EH (cell line): ENCODE measurements at regions not wholly inside any gene's neighbourhood (a gene's known extent, or its start where the extent isn't known, plus 50 kb on each side); places are given as distances from the start of the nearest gene placed in this dataset.

Experiments used
- DNase-seq: peaks from one replicate; pipeline ENCODE4 v3.0.0-alpha.2; 2015; ENCODE audit warnings: low read depth

DNA sequence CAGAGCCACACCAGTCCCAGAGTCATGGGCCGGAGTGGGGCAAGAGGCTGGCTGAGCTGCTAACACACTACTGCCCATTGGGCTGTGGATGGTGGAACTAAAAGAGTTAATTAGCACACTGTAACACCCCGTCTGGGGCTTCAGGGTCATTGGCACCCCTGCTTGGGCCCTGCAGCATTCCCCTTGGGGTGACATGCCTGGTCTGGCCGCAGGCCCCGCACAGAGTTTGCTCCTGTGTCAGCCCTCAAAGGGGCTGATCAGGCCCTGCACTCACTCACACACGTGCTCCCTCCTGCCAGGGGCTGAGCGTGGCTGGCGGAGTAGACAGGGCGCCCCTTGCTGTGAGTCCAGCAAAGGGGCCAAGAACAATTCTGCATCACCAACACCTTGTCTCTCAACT, 1499.6 kb upstream of the TMEM132C start:
- no peak for DNase-seq

DNA sequence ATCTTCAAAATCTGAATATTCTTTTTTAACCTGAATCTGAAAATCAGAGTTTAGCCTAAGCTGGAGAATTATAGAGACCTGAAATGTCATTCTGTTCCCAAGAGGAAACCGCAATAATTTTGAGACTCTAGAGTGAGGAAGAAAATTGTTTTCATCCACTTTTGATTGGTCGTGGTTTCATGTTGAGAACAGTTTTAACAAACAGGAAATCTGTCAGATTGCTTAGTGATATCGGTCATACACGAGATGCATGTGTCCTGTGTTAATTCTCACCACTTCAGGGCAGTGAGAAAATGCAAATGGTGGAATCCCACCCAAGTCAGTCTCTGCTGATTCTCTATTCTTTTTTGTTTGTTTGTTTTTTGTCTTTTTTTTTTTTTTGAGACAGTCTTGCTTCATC, 1498.5 kb upstream of the TMEM132C start:
- no peak for DNase-seq

DNA sequence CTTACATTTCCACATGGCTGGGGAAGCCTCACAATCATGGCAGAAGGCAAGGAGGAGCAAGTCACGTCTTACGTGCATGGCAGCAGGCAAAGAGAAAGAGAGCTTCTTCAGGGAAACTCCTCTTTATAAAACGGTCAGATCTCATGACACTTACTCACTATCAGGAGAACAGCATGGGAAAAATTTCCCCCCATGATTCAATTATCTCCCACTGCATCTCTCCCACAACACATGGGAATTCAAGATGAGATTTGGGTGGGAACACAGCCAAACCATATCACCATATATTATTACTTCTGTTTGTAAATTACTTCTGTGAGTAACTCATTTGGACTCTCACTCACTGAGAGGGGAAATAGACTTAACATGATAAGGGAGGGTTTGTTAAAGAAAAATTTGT, 1496.8 kb upstream of the TMEM132C start:
- DNase-seq: no peak

DNA sequence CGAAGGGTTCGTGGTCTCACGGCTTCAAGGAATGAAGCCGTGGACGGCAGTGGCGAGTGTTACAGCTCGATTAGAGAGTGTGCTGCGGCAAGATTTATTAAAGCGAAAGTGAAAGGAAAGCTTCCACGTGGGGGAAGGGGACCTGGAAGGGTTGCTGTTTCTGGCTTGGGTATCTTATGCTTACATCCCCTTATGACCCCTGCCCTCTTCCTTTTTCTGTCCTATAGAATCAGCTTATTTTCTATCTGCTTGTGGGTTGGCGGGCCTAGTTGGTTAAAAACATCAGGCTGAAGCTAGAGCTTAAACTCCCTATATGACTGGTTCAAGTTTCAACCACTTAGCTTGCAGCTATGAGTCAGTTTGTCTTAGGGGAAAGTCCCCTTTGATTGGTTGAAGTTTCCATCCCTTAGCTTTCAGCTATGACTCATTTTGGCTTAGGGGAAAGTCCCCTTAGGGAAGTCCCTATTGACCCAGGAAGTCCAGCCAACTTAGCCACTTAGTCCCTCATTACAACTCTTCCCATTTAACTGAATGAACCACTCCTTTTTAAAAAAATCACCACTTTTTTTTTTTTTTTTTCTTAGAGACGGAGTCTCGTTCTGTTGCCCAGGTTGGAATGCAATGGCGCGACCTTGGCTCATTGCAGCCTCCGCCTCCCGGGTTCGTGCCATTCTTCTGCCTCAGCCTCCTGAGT, 1494.7 kb upstream of the TMEM132C start:
- DNase-seq: peak; percentile 58

DNA sequence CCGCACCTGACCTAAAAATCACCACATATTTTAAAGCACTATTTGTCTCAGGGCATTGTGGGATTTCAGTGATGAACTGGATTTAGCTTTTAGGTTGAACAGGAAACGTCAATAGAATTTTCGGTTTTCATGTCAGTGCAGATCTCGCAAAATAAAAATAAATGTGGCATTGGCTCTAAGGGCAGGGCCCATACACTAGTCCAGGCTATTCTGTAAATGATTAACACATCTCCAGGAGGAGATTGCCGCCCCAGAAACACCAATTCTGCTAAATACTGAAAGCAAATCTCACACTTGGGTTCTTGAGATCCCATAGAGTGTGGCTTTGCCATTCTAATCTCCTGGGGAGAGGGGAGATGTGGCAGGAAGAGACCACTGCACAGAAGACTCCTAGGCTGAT, 1494.0 kb upstream of the TMEM132C start:
- DNase-seq: no peak

DNA sequence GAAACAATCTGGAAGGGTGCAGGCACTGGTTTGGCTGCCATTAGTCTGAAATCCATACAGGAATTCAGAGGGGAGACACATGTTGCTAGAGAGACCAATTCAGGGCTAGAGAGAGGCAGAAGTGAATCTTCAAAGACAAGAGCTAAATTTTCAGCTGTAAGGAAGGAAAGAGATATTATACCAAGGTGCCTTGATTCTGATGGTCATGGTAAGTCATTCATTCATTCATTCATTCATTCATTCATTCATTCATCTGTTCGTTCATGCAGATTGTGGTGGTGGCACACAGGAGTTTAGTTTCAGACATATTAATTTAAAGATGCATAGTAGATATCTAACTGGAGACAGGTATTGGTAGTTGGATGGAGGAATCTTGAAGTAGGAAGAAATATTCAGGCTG, 1493.5 kb upstream of the TMEM132C start:
- no peak for DNase-seq

DNA sequence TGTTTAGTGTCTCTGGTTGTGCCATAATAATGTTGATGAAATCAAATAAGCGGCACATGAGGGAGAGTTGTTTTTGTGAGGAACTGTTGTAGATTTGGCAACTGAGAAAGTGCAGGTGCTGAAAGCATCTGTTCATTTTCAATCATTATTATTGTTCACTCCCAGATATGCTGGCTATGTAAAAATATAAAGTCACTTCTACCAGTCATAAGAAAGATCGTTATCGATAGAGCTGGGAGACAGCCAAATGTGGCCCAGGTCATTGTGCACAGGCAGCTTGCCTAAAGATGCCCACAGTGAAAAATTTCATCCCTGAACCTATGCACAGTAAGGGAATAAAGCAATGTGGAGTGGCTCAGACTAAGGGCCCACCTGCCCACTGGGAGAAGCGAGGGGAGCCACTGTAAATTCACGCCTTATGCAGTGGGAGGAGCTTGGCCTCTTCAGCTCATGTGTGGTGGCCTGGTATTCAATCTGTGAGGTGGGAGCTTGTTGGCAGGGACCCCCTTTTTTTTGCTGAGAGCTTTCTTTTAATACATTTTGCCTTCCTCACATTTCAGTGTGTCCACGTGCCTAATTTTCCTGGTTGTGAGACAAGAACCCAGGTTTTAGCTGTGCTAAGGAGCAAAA, 1490.8 kb upstream of the TMEM132C start:
- no peak for DNase-seq

DNA sequence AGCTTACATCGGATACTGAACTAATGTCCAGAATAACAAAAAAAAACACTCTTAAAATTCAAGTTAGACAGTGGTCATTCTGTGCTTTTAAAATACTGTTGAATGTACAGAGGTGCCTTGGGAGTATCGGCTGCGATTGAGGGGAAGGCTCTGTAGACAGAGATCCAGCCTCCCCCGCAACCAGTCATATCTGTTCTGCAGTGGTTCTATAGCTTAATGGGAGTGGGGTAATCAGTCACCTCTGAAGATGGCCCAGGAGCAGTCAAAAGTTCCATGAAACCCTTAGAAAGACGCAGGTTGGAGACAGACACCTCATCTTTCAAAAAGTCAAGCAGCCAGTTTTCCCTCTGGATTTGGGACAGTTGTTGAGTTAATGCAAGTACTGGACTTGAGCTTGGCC, 1486.6 kb upstream of the TMEM132C start:
- DNase-seq: no peak

DNA sequence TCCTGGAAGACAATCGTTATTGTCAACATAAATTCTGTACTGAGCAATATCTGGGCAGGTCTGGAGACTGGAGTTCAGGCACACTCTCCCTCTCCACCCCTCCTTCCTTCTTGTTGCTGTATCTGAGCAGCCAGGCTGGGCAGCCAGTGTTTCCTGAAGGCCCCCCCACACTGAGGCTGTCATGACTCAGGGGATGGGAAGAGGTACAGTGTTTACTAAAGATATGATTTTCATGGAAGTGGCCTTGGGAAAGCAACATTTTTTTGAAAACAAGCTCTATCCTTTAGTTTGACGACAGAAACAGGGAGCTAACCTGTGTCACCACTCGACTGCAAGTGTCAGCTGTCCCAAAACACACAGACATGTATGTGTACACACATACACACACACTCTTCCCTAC, 1485.4 kb upstream of the TMEM132C start:
- no peak for DNase-seq

DNA sequence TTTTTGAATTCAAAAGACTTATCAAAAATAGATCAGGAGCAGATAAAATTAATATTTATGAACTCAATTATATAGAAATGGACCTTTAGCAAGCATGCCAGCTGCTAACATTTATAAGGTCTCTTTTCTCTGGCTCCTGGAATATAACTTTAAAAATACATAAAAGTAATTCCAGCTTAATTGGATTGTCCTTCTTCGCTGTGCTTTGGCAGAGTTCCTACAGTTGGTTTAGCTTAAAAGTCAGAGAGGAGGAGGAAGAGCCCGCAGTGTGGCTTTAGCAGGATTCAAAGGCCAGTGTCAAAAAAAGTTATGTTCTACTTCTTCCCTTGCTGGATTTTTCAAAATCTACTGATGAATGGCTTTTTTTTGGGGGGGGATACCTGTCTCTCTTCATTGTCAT, 1484.9 kb upstream of the TMEM132C start:
- no peak for DNase-seq

DNA sequence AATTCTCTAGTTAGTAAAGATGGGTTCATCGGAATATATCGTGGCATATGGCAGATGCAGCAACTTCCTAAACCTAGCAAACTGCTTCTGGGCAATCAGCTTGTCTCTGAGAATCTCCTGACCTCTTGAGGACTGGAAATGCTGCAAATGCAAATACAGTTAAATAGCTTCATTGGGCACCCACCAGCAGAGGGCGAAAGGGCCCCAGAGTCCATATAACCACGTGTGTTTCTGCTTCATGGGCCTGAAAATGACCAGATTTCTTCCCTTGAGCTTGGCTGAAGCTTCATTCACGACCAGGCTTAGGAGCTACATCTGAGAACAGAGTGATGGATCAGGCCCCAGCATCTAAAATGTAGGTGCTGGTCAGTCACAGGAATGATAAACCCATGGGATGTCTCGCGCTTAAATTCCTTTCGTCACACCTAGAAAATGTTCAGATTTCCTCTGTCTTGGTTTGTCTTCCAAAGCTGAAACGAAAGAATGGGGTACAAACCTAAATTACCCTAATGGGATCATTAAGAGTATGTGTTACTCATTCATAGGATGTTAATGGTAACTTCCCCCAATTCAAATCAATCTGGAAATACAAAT, 1482.5 kb upstream of the TMEM132C start:
- peak; percentile 28 for DNase-seq

DNA sequence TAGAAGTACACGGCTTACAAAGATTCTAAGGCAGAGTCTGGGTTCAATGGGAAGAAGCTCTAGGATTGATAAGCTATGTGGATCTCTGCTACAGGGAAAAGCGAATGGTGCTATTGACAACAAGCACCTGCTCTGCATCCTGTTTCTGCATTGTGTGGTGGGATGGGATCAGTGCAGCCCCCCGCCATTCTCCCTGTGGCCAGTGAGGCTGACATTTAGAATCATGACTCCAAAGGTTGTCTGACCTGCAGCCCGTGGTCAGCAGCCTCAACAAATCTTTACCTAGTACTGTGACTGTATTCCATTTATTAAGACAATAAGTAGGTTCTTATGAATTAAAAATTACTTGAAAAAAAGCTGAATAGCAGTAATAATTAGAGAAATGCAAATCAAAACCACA, 1477.0 kb upstream of the TMEM132C start:
- DNase-seq: no peak

DNA sequence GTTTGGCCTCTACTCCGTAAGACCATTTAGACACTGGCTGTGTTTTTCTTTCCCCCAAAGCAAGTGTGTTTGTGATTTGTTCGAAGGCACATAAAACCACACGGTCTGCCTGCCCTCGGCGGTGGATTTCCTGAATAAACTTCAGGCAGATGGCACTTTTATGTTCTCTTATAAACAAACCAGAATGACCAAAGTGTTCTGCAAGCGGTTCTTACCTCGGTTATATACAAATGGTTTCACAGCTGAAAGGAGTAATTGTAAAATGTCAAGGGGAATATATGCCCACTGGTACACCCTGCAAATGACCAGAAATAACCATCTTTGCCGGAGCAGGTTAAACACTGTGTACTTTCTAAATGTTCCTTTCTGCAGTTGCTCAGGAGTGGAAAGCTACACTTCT, 1475.8 kb upstream of the TMEM132C start:
- no peak for DNase-seq

DNA sequence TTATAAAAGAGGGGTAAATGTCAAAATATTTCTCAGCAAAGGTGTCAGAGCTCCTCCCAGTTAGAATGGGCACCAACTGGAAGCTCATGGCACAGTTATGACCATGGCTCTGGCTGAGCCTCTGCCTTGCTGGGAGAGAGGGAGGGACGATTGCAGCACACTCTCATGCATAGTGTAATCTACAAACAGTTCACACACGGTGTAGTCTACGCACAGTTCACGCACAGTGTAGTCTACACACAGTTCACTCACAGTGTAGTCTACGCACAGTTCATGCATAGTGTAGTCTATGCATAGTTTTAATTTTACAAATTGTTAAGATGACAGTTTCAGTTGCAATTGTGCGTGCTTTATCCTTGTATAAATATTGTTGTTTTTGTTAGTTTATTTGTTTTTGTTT, 1474.6 kb upstream of the TMEM132C start:
- DNase-seq: no peak

DNA sequence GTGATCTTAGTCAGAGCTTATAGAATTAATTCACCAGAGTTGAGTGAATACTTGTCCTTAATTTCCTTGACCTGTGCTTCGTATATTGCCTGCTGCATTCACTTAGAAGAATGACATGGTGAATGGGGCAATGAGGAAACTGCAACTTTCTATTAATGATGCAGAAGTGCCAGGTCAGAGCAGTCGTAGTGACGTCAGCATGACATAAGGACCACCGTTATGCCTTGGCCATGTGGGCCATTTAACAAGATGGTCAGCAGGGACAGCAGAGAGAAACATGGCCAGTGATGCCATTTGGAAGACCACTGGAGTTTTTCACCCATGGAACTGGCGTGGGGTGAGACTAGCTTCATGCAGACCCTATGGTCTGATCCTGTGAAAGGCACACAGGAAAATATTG, 1469.4 kb upstream of the TMEM132C start:
- no peak for DNase-seq

DNA sequence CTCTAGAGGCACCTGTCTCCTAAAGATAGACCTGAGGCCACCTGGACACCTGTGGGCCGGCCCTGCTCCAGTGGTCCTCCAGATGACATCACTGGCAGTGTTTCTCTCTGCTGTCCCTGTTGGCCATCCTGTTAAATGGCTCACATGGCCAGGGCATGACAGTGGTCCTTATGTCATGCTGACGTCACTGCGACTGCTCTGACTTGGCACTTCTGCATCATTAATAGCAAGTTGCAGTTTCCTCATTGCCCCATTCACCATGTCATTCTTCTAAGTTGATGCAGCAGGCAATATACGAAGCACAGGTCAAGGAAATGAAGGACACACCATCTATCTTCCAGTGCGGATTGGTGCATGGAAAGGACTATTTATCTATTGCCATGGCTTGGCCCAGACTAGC, 1468.5 kb upstream of the TMEM132C start:
- no peak for DNase-seq

DNA sequence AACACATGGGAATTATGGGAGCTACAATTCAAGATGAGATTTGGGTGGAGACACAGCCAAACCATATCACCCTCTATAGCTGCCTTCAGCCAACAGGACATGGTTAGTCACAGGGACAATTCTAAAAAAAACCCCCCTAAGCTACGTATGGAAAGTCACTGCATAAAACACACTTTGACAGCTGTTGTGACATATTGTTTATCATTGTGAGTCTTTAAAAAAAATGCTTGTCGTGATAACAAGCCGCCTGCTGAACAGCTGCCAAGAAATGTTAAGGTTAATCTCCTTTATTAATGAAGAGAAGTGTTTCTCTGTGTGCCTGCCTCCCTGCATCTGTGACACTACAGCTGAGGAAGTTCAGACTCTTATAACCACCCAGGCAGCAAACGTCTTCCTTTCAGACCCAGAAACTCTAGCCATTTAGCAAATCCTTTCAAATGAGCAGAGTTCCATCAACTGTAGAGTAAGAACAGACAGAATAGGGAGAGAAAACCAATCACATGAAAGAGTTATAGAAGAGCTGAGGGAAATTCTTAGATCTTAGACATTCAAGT, 1459.6 kb upstream of the TMEM132C start:
- no peak for DNase-seq

DNA sequence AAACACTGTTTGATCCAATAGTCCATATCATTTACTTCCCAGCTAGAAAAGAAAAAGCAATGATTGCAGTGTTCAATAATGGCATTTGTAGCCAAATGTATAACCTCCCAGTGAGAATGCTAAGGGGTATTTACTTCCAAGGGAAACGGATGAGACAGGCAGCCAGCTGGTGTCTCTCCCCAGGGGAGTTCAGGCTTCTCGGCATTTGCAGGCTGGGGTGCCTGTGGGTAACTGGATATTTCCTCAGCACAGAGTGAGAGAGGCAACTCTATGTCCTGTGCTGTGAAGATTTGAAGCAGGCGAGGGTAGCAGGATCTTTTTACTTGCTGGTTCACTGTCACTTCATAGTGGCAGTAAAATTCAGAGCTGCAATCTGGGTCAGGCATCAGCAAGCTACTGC, 1455.6 kb upstream of the TMEM132C start:
- DNase-seq: no peak

DNA sequence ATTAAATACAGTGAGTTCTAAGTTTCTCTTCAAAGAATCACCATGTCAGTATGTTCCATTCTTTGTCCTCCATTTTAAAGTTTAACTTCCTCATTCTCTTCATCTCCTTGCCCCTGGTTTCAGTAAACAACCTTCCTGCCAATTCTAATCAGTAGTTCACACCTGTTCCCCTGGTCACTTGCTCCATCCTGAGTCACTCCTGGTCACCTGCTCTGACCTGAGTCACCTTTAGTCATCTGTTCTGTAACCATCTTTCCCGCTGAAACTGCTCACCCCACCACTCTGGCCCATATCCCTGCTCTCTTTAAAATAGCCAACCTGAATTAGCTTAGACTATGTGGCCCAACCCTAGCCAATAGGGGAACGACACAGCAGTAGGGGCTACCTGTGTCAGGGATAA, 1447.4 kb upstream of the TMEM132C start:
- DNase-seq: no peak

DNA sequence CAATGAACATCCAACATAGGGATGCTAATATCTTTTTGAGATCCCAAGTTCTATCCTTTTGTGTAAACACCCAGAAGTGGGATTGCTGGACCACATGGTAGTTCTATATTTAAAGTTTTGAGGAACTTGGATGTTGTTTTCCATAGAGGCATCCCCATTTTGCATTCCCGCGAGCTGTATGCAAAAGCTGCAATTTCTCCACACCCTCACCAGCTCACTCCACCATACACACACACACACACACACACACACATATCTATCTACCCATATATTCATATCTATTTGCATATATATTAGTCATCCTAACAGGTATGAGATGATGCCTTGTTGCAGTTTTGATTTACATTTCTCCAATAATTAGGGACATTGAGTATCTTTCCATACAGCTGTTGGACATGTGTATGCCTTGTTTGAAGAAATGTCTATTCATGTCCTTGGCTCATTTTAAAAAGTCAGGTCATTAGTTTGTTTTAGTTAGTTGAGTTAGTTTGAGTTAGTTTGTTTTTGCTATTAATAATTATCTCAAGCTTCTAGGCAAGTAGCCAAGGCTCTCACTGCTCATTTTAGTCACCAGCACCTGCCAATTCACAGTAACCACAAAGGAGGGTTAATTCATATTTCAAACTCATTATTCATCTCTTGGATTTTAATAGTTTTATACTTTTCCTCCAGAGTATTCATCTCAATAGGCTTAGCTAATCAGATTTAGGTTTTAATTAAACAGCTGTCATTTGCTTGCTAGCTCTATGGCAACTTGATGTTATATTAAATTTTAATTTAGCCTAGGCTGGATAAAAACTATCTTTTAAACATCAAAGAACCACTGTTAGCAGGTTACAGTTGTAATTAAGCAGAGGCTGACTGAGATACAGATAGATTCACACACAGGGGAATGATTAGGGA, 1435.9 kb upstream of the TMEM132C start:
- DNase-seq: no peak

DNA sequence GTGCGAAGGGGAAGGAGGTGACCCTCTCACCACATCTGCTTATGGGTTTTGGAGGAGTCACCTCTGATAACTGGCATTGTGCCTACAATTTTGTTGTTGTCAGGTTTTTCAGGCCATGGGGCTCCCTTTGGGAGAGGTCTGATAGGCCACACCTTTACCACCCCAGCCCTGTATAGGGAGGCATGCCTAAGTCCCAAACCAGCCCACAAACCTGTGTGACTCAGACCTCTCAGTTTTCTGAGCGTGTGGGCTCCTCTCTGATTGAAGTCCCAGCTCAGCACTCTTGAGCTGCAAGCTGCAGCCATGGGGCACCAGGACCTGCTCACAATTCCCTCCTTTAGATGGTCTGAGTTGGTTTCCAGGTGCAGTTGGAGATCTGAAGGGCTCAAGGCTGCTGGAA, 1429.3 kb upstream of the TMEM132C start:
- no peak for DNase-seq

DNA sequence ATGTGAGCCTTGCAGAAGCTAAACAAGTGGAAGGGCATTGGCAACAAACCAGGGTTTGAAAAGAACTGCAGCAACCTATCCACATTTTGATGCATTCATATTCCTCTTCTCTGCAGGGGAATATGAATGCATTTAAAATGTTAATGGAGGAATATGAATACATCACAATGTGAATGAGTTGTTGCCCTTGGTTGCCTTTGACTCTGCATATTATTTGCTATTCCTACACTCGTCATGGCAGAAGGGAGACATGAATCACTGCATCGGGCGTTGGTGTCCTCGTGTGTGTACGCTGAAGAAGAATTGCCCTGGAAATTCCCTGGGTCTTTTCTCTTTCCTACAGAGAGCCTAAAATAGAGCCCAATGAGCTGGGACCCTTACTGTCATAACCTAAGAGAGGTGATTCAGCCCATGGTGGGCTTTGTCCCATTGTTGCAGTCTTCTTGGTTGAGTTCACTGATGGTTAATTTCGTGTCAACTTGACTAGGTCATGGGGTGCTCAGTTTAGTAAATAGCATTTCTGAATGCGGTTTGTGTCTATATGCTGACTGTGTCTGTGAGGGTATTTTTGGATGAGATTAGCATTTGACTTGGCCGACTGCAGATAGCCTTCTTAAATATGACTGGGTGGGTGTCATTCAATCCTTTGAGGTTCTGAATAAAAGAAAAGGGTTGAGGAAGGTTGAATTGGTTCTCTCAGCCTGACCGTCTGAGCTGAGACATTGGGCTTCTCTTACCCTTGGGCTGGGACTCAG, 1422.9 kb upstream of the TMEM132C start:
- no peak for DNase-seq
